ENCODE measurements at regions not wholly inside any gene's neighbourhood (a gene's known extent, or its start where the extent isn't known, plus 50 kb on each side); places are given as distances from the start of the nearest gene placed in this dataset.

DNA sequence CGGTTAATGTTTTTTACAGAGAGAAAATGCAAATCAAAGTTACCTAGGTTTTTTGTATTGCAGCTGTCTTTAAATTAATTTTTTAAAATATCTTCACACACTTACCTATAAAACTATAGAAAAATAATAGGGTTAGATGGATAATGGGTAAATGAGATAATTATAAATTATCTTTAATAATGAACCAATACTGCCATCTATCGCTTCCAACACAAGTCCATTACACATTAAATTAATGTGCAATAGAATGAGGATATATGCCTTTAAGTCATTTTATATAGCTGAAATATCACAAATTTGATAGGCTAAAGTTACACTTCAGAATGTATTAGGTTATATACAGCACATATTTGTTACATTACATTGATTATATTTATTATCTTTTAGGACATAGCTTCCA lies 2212.8 kb downstream of the MRPL39 start:
- no peaks in the 10 kb centered on the region for H3K9me3 ChIP-seq (ENCODE audit: control insufficient read depth in 4 of 4, low read length in 3 of 4)
- no peak for TF ChIP-seq FOXA2 (IDR thresholded peaks at IDR 0.05)
- TF ChIP-seq RXRA (IDR thresholded peaks at IDR 0.05): no peak
- TF ChIP-seq, protein P1, sequence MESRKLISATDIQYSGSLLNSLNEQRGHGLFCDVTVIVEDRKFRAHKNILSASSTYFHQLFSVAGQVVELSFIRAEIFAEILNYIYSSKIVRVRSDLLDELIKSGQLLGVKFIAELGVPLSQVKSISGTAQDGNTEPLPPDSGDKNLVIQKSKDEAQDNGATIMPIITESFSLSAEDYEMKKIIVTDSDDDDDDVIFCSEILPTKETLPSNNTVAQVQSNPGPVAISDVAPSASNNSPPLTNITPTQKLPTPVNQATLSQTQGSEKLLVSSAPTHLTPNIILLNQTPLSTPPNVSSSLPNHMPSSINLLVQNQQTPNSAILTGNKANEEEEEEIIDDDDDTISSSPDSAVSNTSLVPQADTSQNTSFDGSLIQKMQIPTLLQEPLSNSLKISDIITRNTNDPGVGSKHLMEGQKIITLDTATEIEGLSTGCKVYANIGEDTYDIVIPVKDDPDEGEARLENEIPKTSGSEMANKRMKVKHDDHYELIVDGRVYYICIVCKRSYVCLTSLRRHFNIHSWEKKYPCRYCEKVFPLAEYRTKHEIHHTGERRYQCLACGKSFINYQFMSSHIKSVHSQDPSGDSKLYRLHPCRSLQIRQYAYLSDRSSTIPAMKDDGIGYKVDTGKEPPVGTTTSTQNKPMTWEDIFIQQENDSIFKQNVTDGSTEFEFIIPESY (IDR thresholded peaks at IDR 0.05): no peak
- TF ChIP-seq TAF1 (conservative IDR thresholded peaks at IDR 0.05): no peak
- no peak for TF ChIP-seq YY1 (IDR thresholded peaks at IDR 0.05)
- no peak for TF ChIP-seq GABPA (IDR thresholded peaks at IDR 0.05 in 1 of 2, conservative IDR thresholded peaks at IDR 0.05 in 1 of 2)
- TF ChIP-seq JUND (IDR thresholded peaks at IDR 0.05): no peak
- TF ChIP-seq, protein P2, sequence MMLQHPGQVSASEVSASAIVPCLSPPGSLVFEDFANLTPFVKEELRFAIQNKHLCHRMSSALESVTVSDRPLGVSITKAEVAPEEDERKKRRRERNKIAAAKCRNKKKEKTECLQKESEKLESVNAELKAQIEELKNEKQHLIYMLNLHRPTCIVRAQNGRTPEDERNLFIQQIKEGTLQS (IDR thresholded peaks at IDR 0.05): no peak
- TF ChIP-seq HNF4A (conservative IDR thresholded peaks at IDR 0.05): no peak
- TF ChIP-seq RAD21 (IDR thresholded peaks at IDR 0.05): no peak
- TF ChIP-seq HNF4G (IDR thresholded peaks at IDR 0.05): no peak
- TF ChIP-seq, protein P3, sequence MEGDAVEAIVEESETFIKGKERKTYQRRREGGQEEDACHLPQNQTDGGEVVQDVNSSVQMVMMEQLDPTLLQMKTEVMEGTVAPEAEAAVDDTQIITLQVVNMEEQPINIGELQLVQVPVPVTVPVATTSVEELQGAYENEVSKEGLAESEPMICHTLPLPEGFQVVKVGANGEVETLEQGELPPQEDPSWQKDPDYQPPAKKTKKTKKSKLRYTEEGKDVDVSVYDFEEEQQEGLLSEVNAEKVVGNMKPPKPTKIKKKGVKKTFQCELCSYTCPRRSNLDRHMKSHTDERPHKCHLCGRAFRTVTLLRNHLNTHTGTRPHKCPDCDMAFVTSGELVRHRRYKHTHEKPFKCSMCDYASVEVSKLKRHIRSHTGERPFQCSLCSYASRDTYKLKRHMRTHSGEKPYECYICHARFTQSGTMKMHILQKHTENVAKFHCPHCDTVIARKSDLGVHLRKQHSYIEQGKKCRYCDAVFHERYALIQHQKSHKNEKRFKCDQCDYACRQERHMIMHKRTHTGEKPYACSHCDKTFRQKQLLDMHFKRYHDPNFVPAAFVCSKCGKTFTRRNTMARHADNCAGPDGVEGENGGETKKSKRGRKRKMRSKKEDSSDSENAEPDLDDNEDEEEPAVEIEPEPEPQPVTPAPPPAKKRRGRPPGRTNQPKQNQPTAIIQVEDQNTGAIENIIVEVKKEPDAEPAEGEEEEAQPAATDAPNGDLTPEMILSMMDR (IDR thresholded peaks at IDR 0.05; ENCODE audit: low read depth, low read length, missing input control): no peak
- TF ChIP-seq EGR1 (IDR thresholded peaks at IDR 0.05; ENCODE audit: low read depth in 2 of 2): no peak
- no peak for TF ChIP-seq FOXA1 (IDR thresholded peaks at IDR 0.05)
- TF ChIP-seq NR2F2 (IDR thresholded peaks at IDR 0.05): no peak
- TF ChIP-seq, protein P4, sequence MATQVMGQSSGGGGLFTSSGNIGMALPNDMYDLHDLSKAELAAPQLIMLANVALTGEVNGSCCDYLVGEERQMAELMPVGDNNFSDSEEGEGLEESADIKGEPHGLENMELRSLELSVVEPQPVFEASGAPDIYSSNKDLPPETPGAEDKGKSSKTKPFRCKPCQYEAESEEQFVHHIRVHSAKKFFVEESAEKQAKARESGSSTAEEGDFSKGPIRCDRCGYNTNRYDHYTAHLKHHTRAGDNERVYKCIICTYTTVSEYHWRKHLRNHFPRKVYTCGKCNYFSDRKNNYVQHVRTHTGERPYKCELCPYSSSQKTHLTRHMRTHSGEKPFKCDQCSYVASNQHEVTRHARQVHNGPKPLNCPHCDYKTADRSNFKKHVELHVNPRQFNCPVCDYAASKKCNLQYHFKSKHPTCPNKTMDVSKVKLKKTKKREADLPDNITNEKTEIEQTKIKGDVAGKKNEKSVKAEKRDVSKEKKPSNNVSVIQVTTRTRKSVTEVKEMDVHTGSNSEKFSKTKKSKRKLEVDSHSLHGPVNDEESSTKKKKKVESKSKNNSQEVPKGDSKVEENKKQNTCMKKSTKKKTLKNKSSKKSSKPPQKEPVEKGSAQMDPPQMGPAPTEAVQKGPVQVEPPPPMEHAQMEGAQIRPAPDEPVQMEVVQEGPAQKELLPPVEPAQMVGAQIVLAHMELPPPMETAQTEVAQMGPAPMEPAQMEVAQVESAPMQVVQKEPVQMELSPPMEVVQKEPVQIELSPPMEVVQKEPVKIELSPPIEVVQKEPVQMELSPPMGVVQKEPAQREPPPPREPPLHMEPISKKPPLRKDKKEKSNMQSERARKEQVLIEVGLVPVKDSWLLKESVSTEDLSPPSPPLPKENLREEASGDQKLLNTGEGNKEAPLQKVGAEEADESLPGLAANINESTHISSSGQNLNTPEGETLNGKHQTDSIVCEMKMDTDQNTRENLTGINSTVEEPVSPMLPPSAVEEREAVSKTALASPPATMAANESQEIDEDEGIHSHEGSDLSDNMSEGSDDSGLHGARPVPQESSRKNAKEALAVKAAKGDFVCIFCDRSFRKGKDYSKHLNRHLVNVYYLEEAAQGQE (IDR thresholded peaks at IDR 0.05): no peak
- TF ChIP-seq, protein P5, sequence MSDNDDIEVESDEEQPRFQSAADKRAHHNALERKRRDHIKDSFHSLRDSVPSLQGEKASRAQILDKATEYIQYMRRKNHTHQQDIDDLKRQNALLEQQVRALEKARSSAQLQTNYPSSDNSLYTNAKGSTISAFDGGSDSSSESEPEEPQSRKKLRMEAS (IDR thresholded peaks at IDR 0.05): no peak
- WGBS: 79% methylated on average over 2 of the region's 2 CpGs
- H3K4me3 ChIP-seq (ENCODE audit: low read depth in 1 of 3, low read length in 3 of 3): no peak overlapping the region
- H3K9ac ChIP-seq (ENCODE audit: low read depth in 1 of 2, low read length in 2 of 2): no peak overlapping the region
- no peaks in the 10 kb centered on the region for H3K27me3 ChIP-seq (ENCODE audit: control insufficient read depth in 4 of 4, insufficient read depth in 4 of 4, low read length in 3 of 4)
- H3K4me1 ChIP-seq (ENCODE audit: control insufficient read depth in 4 of 4, insufficient read depth in 4 of 4, low read length in 3 of 4): no peaks in the 10 kb centered on the region
- H3K36me3 ChIP-seq (ENCODE audit: control insufficient read depth in 4 of 4, insufficient read depth in 3 of 4, low read depth in 1 of 4, low read length in 3 of 4): no peaks in the 10 kb centered on the region
- no peak overlapping the region for H3K27ac ChIP-seq (ENCODE audit: low read depth in 1 of 2, low read length in 2 of 2)
- no peak for DNase-seq (ENCODE audit: low spot score)

DNA sequence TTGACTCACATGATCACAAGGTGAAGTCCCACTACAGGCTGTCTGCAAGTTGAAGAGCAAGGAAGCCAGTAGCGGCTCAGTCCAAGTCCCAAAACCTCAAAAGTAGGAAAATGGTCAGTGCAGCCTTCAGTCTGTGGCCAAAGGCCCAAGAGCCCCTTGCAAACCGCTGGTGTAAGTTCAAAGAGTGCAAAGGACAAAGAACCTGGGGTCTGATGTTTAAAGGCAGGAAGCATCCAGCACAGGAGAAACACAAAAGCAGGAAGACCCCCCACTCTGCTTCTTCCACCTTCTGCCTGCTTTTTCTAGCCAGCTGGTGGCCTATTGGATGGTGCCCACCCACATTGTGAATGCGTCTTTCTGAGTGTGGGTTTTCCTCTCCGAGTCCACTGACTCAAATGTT lies 2222.6 kb downstream of the MRPL39 start:
- Histone ChIP-seq H3K36me3 (ENCODE audit: control insufficient read depth in 4 of 4, insufficient read depth in 3 of 4, low read depth in 1 of 4, low read length in 3 of 4) (no peaks in the 10 kb centered on the region), H3K27me3 (ENCODE audit: control insufficient read depth in 4 of 4, insufficient read depth in 4 of 4, low read length in 3 of 4) (no peaks in the 10 kb centered on the region), H3K4me3 (ENCODE audit: low read depth in 1 of 3, low read length in 3 of 3) (no peak overlapping the region), H3K9ac (ENCODE audit: low read depth in 1 of 2, low read length in 2 of 2) (no peak overlapping the region), H3K4me1 (ENCODE audit: control insufficient read depth in 4 of 4, insufficient read depth in 4 of 4, low read length in 3 of 4) (no peaks in the 10 kb centered on the region), H3K27ac (ENCODE audit: low read depth in 1 of 2, low read length in 2 of 2) (no peak overlapping the region), H3K9me3 (ENCODE audit: control insufficient read depth in 4 of 4, low read length in 3 of 4) (peaks cover 0 to 3% (median 0%) of the 10 kb centered on the region in 4 donors)
- no peak for DNase-seq (ENCODE audit: low spot score)
- WGBS: 39% methylated on average over 4 of the region's 4 CpGs
- TF ChIP-seq, protein P5 (IDR thresholded peaks at IDR 0.05): no peak
- no peak for TF ChIP-seq RXRA (IDR thresholded peaks at IDR 0.05)
- TF ChIP-seq, protein P2 (IDR thresholded peaks at IDR 0.05): no peak
- no peak for TF ChIP-seq RAD21 (IDR thresholded peaks at IDR 0.05)
- no peak for TF ChIP-seq HNF4A (conservative IDR thresholded peaks at IDR 0.05)
- no peak for TF ChIP-seq FOXA1 (IDR thresholded peaks at IDR 0.05)
- TF ChIP-seq YY1 (IDR thresholded peaks at IDR 0.05): no peak
- no peak for TF ChIP-seq EGR1 (IDR thresholded peaks at IDR 0.05; ENCODE audit: low read depth in 2 of 2)
- TF ChIP-seq FOXA2 (IDR thresholded peaks at IDR 0.05): no peak
- TF ChIP-seq, protein P3 (IDR thresholded peaks at IDR 0.05; ENCODE audit: low read depth, low read length, missing input control): no peak
- TF ChIP-seq JUND (IDR thresholded peaks at IDR 0.05): no peak
- TF ChIP-seq GABPA (IDR thresholded peaks at IDR 0.05 in 1 of 2, conservative IDR thresholded peaks at IDR 0.05 in 1 of 2): no peak
- no peak for TF ChIP-seq NR2F2 (IDR thresholded peaks at IDR 0.05)
- no peak for TF ChIP-seq HNF4G (IDR thresholded peaks at IDR 0.05)
- no peak for TF ChIP-seq SP1 (IDR thresholded peaks at IDR 0.05)
- TF ChIP-seq, protein P1 (IDR thresholded peaks at IDR 0.05): no peak
